ENCODE measurements at regions not wholly inside any gene's neighbourhood (a gene's known extent, or its start where the extent isn't known, plus 50 kb on each side); places are given as distances from the start of the nearest gene placed in this dataset.
A peak's percentile ranks its signal among the peaks of the same experiment; 100 is the strongest.
"Not testable (repeated sequence)": the region's sequence is repeated elsewhere in the genome, so short reads cannot be mapped to it uniquely, and the experiment has no call there.

DNA sequence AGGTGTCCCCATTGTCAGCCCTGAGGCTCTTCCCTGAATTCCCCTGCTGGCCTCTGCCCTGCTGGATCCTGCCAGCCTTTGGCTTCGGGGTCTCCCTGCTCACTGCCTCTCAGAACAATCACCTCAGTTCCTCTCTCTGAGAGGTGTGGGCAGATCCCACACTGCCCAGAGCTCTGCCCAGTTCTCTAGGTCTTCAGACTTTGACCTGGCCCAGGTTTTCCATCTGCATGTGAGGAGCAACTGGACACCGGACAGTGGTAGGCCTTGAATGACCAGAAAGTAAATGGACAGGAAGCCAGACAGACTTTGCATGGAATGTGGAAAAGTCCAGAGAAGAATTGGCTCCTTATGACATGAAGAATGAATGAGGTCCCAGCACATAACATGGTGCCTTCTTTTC is 111.8 kb downstream of the FOXD4L6 start:
- DNase-seq = not testable (repeated sequence)

DNA sequence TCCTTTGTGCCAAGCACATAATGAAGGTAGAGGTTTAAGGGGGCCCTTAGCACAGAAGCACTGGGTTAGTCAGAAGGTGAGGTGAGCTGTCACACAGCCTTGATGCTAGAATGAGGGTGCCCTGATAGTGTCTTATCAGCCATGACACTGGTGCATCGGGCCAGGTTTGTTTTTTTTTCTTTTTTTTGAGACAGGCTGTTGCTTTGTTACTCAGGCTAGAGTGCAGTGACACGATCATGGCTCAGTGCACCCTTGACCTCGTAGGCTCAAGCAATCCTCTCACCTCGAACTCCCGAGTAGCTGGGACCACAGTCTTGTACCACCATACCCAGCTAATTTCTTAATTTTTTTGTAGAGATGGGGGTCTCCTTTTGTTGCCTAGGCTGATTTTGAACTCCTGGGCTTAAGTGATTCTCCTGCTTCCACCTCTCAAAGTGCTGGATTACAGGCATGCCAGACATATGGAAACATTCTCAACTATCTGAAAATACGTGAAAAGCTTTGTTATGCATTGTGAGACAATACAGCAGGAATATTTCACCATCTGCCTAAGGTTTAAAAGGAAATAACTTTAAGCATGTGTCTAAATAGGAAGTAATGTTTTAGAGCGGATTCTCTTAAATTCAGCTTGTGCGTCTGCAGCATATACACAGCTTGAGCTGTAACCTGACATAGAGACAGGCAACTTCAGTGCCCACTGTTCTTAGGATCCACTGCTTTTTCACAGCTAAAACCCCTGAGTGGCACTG is 128.4 kb downstream of the FOXD4L6 start:
- DNase-seq = peak; percentile 39 to 43

DNA sequence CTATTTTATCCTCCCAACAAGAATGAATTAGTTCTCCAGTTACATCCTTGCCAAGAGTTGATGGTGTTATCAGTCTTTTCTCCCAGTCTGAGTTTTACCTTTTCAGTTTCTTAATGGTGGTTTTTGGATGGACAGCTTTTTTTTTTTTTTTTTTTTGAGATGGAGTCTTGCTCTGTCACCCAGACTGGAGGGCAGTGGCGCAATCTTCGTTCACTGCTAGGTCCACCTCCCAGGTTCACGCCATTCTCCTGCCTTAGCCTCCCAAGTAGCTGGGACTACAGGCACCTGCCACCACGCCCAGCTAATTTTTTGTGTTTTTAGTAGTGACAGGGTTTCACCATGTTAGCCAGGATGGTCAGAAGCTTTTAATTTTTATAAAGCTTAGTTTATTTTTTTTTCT is 133.0 kb downstream of the FOXD4L6 start:
- DNase-seq = peak; percentile 16 to 21

DNA sequence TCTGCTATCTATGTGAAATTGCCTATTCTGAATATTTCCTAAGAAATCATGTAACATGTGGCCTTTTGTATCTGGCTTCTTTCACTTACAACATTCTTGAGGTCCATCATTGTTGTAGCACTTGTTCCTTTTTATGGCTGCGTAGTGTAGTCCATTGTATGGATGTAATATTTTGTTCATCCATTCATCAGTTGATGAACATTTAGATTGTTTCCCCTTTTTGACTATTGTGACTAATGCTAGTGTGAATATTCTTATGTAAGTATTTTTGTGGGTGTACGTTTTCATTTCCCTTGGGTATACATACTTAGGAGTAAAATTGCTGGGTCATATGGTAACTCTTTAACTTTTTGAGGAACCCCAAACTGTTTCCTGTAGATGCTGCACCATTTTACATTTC is 134.6 kb downstream of the FOXD4L6 start:
- peak; percentile 58 to 80 for DNase-seq

DNA sequence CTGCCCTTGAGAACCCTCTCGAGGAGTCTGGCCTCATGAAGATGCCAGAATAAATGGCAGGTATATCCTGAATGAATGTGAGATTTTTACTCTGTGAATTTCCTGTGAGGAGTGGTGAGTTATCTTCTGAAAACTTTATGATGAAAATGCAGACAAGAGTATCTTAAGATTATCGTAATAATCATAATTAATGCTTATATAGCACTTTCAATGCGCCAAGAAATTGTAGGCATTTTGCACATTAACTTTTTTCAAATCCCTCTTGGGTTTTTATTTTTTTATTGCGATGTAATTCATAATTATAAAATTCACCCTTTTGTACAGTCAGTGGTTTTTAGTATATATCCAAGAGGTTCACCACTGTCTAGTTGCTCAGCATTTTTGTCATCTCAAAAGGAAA is 135.1 kb downstream of the FOXD4L6 start:
- DNase-seq = peak in 1 of 2 donors; percentile 10

DNA sequence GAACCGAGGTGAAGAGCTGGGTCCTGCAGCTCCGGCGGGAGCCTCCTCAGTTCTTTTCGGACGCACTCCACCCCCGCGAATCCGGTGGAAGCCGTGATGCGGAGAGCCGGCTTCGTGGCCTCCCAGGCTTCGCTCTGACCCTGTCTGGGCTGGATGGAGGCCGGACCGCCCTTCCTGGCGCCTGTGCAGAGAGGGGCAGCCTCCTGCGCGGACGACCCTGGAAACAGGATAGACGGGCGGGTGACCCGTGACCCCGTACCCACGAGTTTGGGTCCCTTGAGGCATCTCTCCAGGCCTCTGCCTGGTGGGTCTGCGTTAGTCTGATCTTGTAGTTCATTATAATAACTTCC is 136.0 kb downstream of the FOXD4L6 start:
- not testable (repeated sequence) for DNase-seq

DNA sequence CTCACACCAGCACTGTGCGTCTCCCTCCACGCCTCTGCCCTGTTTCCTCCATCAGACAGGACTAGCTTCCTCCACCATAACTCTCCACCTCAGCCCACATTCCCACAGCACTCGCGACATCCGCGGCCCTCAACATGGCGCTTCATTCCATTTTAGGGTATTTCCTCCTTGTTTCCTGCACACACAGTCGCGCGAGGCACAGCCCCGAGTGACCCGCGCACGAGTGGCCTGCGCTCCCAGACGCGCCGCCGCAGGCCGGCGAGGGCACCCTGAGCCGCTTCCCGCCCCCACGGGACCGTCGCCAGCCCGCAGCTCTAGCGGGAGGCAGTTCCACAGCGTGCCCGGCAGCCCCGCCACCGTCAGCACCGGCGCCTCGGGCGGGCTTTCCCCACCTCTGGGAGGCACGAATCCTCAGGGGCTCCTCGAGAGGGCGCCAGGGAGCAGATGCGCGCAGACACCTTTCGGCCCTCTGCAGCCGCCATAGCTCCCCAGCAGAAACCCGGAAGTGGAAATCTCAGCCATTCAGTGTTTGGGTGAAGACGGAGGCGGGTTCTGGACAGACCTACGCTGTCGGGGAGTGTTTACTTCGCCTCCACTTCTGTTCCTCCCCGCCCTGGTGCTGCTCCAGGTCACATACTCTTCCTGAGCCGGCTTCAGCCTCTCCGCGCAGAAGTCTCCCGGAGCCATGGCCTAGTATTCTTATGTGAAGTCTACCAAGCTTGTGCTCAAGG is 136.6 kb downstream of the FOXD4L6 start:
- peak; percentile 99 to 100 for DNase-seq

DNA sequence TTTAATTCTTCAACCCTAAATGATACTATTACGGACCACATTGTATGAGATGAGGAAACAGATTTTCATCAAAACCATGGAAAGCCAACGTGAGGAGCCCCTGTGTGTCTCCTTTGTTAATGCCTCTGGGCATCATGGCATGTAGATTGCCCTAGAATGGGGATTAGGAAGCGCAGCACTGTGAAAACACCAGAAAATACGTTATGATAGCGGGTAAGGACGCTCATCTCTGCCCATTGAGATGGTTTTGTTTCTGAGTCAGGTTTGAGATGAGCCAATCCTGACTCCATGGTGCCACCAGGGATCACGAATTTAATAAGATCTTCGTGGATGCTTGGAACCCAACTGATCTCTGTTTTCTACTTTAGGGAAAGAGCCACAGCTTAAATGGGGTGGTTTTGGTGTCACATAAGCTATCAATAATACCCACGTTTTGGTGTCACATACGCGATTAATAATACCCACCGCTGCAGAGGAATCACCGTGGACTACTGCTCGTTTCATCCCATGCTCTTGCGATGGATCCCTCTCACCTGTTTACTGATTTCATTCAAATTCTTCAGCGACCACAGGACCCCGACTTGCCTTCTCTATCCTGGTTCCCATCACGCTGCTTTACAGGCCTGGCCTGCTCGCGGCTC is 137.3 kb downstream of the FOXD4L6 start:
- not testable (repeated sequence) for DNase-seq

DNA sequence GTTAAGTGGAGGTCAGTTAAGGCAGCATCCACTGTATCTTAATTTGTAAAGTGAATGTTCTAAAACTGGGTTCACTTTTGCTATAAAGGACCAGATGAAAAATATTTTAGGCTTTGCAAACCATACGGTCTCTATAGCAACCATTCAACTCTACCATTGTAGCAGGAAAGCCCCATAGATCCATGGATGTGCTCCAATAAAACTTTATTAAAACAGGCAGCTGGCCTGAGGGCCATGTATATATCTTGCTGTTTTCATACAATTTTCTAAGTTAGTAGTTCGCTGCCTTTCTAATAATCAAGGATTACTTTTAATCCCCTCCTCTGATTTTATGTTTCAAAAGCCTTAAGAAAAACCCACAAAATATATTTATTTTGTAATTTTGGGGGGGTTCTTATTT is 142.1 kb downstream of the FOXD4L6 start:
- DNase-seq = not testable (repeated sequence)

DNA sequence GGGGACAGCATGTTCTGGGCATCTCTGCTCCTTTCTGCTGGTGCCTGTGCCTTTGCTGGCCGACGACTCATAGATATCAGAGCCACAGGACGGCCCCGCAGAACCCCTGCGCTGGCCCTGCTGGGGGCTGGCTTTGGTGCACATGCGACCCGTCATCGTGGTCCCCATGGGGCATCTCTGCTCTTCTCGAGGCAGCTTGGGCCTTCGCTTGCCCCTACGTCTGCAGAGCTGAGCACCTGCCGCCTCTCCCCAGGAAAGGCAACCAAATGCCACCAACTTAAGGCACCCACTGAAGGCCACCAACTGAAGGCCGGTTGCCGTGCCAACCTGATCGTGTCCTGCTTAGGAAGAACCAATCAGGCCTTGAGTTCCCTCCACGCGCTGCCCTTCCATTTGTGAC is 153.1 kb downstream of the FOXD4L6 start:
- DNase-seq = not testable (repeated sequence)

DNA sequence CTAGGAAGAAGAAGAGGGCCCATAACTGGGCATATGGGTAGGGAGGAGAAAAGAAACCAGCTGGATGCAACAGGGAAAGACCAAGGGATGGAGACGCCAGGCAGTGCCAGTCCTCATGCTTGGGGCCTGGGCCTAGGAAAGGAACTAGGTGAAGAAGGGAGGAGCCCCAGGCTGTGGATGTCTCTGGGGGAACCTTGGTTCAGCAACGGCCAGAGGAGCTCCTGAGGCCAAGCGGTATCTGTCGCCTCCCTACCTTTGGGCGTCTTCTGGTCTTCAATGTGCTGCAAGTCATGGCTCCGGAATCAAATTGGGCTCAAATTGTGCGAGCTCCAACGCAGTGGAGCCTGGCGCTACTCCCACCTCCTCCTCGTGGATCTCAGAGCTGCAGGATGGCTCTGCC is 153.6 kb downstream of the FOXD4L6 start:
- not testable (repeated sequence) for DNase-seq

DNA sequence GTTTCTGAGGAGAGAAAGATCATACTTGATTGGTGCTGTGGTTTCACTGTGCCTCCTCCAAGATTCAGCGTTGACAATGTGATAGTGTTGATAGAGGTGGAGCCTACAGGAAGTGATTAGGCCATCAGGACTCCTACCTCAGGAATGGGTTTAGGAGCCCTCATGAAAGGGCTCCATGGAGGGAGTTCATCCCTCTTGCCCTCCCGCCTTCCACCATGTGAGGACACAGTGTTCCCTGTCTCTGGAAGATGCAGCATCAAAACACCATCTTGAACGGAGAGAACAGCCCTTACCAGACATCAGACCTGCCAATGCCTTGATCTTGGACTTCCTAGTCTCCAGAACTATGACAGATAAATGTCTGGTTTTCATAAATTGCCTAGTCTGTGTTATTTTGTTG is 156.7 kb downstream of the FOXD4L6 start:
- DNase-seq = not testable (repeated sequence)

DNA sequence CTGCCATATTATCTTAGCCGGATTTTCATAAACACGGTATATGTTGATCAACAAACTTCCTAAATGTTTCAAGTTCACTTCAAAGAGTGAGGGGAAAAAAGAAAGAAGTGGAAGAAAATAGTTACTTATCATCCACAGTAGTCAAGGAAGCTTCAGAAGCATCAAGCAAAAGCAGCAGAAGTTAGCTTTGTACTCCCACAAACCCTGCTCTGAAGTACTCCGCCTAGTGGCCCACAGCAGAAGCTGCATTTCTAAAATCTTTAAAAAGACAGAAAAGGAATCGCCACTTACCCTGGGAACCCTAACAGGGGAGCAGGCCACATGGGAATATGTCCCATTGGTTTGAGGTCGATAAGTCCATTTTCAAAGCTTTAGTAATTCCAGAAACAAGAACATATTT is 158.1 kb downstream of the FOXD4L6 start:
- DNase-seq = not testable (repeated sequence)

DNA sequence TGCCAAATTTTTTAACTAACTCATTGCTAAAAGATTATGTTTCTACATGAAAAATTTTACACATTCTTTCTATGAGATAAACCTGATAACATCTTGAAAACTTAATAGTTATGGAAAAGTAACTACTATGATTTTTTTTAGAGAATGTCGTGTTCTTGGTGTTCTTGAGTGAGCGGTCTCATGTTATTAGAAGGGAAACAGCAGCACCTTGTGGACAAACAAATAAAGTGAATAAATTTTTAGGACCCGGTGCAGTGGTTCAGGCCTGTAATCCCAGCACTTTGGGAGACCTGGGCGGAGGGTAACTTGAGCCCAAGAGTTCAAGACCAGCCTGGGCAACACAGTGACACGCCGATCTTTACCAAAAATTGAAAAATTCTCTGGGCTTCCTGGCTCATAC is 166.0 kb downstream of the FOXD4L6 start:
- not testable (repeated sequence) for DNase-seq

DNA sequence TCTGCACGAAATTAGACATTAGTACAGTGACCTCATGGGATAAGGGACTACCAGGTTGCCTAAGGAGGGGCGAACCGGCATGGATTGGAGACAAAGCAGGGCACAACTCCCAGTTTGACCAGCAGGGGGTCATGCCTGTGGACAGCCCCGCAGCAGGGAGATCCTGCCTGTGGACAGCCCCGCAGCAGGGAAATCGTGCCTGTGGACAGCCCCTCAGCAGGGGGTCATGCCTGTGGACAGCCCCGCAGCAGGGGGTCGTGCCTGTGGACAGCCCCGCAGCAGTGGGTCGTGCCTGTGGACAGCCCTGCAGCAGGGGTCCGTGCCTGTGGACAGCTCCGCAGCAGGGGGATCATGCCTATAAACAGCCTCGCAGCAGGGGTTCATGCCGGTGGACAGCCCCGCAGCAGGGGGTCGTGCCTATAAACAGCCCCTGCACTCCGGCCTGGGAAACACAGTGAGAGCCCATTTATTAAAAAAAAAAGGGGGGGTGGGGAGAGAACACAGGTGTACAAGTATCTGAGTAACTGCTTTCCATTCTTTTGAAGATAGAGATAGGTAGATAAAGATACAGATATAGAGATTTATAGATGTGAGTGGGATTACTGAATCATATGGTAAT is 176.5 kb downstream of the FOXD4L6 start:
- DNase-seq = not testable (repeated sequence)

DNA sequence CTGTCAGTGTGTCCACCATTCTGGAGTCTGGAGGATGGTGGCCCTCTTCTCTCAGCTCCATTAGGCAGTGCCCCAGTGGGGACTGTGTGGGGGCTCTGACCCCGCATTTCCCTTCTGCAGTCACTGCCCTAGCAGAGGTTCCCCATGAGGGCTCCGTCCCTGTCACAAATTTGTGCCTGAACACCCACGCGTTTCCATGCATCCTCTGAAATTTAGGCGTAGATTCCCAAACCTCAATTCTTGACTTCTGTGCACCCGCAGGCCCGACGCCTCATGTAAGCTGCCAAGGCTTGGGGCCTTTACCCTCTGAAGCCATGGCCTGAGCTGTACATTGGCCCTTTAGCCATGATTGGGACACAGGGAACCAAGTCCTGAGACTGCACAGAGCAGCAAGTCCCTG is 182.3 kb downstream of the FOXD4L6 start:
- not testable (repeated sequence) for DNase-seq

DNA sequence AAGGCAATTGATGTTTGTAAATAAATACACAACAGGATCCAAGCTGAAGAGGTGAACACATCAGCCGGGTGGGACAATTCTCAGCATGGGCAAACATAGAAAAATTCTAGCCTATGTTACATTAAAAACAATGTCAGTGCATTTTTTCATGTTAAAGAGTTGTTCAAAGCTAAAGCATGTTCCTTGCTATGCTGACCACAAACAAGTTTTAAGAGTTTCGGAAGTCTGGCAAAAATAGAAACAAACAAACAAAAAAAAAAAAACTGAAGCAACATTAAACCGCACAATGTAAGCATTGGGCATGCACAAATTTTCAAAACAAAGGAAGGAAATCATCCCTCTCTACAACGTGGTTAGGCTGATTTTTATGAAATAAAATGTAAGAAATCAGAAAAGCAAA is 185.8 kb downstream of the FOXD4L6 start:
- not testable (repeated sequence) for DNase-seq

DNA sequence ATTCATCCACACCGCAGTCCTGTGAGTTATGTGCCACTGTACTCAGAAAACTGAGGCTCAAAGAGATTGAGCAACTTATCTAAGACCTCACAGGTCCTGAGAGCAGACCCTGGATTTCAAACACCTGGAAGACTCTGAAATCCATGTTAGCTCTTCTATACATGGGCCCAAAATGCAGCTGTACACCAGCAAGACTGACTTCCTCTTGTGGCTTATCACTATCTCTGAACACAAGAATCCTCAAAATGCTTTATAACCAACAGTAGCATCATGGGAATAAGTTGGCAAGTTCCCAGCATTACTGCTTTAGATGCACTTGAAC is 188.6 kb downstream of the FOXD4L6 start:
- DNase-seq = not testable (repeated sequence)

DNA sequence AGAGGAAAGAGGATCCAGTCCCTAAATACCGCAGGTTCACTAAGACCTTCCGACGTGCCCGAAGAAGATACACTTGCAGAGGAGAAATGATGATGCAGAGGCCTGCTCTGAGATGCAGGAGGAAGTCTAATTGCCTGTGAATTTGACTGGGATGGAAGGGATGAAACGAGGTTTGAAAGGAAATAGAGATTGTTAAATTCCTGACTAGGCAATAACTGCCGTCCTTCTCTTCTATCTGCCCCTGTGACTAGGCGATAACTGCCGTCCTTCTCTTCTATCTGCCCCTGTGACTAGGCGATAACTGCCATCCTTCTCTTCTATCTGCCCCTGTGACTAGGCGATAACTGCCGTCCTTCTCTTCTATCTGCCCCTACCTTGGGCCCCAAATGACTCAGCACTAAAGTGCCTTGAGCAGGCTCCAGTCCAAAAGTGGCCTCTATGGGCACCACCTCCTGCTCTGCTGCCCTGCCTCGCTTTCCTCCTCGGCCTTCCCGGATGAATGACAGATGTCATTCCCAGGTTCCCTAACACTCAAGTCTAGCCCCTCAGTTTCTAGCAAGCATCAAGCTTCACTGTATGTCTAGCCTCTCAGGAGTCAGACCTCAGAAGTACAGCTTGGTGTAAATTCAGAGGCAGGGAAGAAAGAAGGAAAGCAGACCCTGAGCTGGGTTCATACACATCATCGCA is 189.1 kb downstream of the FOXD4L6 start:
- DNase-seq = not testable (repeated sequence)

DNA sequence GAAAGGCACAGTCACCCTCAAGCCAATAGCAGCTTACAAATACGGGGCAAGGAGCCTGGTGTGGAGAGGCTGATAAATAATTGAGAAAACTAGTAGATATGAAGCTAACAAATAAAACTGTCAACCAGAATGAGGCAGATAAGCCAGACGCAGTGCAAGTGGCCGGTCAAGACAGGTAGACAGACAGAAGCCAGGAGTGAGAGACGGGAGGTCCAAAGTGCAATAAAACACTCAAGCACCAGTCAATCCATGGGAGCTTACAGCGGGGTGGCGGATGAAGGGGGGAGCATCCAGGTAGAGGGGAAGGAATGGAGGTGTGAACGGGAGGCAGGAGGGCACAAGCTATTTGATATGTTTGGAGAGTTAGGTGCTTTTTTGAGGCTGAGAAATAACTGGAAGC is 193.1 kb downstream of the FOXD4L6 start:
- no peak for DNase-seq

DNA sequence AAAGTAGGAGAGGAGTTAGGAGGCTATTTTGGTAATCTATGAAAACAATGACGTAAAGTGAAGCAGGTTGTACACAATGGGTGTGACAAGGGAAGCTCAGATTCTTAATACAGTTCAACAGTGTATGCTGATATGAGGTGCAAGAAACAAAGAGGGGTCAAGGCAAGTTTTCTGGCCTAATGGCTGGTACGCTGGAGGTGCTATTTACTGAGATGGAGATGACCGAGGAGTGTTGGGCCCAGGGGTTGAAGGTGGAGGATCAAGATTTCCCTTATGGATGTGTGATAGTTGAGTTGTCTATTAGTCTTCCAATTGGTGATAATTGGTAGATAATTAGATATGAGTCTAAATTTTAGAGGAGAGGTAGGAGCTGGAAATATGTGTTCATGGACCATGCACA is 194.0 kb downstream of the FOXD4L6 start:
- DNase-seq = not testable (repeated sequence)

DNA sequence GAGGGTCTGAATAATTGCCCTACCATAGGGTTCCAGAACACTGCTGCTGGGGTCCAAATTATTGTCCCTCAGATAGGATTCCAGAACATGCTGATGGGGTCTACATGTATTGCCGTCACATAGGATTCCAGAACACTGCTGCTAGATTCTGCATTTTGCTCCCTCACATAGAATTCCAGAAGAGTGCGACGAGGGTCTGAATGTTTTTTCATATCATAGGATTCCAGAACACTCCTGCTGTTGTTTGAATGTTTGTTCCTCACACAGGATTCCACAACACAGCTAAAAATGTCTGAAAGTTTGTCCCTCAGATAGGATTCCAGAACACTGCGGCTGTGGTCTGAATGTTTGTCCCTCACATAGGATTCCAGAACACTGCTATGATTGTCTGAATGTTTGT is 198.1 kb downstream of the FOXD4L6 start:
- DNase-seq = not testable (repeated sequence)

DNA sequence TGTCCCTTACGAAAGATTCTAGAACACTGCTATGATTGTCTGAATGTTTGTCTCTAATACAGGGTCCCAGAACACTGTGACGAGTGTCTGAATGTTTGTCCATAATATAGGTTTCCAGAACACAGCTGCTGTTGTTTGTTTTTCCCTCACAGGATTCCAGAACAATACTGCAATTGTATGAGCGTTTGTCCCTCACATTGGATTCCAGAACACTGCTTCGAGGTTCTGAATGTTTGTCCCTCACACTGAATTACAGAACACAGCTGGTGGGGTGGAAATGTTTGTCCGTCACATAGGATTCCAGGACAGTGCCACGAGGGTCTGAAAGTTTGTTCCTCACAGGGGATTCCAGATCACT is 199.0 kb downstream of the FOXD4L6 start:
- not testable (repeated sequence) for DNase-seq
